MCF 10A (cell line): ENCODE measurements at regions not wholly inside any gene's neighbourhood (a gene's known extent, or its start where the extent isn't known, plus 50 kb on each side); places are given as distances from the start of the nearest gene placed in this dataset.

ENCODE experiments used
- BruUV-seq: library from RNA; stranded (reverse); fragments of 400-500 nt; replicated peaks from 2 replicates; lab custom pipeline; 2021; lab: Mats Ljungman, UMichigan
- CTCF ChIA-PET: fragments of 300-600 bp; sonication (Branson Sonifier 250); formaldehyde crosslinking; extraction: SDS; loops from one replicate; lab custom pipeline; 2021; ENCODE audit warnings: antibody characterized with exemption, inconsistent platforms; lab: Yijun Ruan, JAX
- POLR2A ChIA-PET: fragments of 300-600, 350-650 bp; sonication (Branson Sonifier 250); formaldehyde crosslinking; extraction: SDS; loops from one replicate; lab custom pipeline; 2020; ENCODE audit warnings: antibody characterized with exemption, inconsistent platforms; lab: Yijun Ruan, JAX
- DNase-seq: peaks from one replicate; pipeline ENCODE4 v3.0.0-alpha.2; 2018; ENCODE audit not compliant: unreplicated experiment
- H3K27ac Mint-ChIP-seq: one replicate; pipeline ENCODE4 v1.8.0; 2022; ENCODE audit warnings: mild to moderate bottlenecking, low read depth, mixed read lengths; ENCODE audit not compliant: unreplicated experiment
- H3K27me3 Mint-ChIP-seq: one replicate; pipeline ENCODE4 v1.8.0; 2022; ENCODE audit warnings: mixed read lengths; ENCODE audit not compliant: insufficient read depth, unreplicated experiment
- H3K36me3 Mint-ChIP-seq: one replicate; pipeline ENCODE4 v1.8.0; 2022; ENCODE audit warnings: mild to moderate bottlenecking, moderate library complexity, mixed read lengths; ENCODE audit not compliant: insufficient read depth, unreplicated experiment
- H3K4me1 Mint-ChIP-seq: one replicate; pipeline ENCODE4 v1.8.0; 2022; ENCODE audit warnings: mixed read lengths; ENCODE audit not compliant: insufficient read depth, unreplicated experiment
- H3K4me3 Mint-ChIP-seq: one replicate; pipeline ENCODE4 v1.8.0; 2022; ENCODE audit warnings: mild to moderate bottlenecking, moderate library complexity, mixed read lengths; ENCODE audit not compliant: unreplicated experiment
- H3K9me3 Mint-ChIP-seq: one replicate; pipeline ENCODE4 v1.8.0; 2022; ENCODE audit warnings: mixed read lengths; ENCODE audit not compliant: unreplicated experiment
- intact Hi-C: fragments of 100-400 bp; cut with micrococcal nuclease; formaldehyde crosslinking; loops from 2 replicates; pipeline ENCODE4 v1.14.1; 2022
- TF ChIP-seq, protein P1 (sequence below): fragments of 200-600 bp; IDR thresholded peaks from one replicate; pipeline ENCODE4 v1.8.0; 2022; ENCODE audit warnings: antibody characterized with exemption, mild to moderate bottlenecking; ENCODE audit not compliant: unreplicated experiment

DNA sequence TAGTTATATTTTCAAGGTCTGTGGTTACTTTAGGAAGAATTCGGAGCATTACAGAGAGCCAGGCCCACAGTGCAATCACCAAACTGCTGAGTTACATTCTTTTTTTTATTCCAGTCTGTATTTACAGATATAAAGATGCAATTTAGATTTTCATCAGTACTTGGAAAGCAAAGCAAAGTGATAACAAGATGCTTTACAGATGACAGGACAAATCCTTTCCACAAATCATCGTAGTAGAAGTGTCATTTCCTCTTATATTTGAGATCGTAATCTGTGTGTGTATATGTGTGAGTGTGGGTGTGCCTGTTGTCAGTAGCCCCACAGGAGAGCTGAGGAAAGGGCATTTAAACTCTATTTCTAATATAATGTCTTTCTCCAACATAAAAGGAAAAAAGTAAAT, 1893.7 kb downstream of the STIM2 start:
- no peaks in the 10 kb centered on the region for H3K27me3 Mint-ChIP-seq
- DNase-seq = no peak
- no peaks in the 10 kb centered on the region for H3K36me3 Mint-ChIP-seq
- H3K4me1 Mint-ChIP-seq = no peaks in the 10 kb centered on the region
- no peak overlapping the region for H3K4me3 Mint-ChIP-seq
- POLR2A ChIA-PET = no interaction called here
- BruUV-seq = no TSS peak
- TF ChIP-seq, protein P1, sequence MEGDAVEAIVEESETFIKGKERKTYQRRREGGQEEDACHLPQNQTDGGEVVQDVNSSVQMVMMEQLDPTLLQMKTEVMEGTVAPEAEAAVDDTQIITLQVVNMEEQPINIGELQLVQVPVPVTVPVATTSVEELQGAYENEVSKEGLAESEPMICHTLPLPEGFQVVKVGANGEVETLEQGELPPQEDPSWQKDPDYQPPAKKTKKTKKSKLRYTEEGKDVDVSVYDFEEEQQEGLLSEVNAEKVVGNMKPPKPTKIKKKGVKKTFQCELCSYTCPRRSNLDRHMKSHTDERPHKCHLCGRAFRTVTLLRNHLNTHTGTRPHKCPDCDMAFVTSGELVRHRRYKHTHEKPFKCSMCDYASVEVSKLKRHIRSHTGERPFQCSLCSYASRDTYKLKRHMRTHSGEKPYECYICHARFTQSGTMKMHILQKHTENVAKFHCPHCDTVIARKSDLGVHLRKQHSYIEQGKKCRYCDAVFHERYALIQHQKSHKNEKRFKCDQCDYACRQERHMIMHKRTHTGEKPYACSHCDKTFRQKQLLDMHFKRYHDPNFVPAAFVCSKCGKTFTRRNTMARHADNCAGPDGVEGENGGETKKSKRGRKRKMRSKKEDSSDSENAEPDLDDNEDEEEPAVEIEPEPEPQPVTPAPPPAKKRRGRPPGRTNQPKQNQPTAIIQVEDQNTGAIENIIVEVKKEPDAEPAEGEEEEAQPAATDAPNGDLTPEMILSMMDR = no peak
- intact Hi-C loops = no loop called here
- no peaks in the 10 kb centered on the region for H3K9me3 Mint-ChIP-seq
- no peak overlapping the region for H3K27ac Mint-ChIP-seq
- CTCF ChIA-PET = no interaction called here

DNA sequence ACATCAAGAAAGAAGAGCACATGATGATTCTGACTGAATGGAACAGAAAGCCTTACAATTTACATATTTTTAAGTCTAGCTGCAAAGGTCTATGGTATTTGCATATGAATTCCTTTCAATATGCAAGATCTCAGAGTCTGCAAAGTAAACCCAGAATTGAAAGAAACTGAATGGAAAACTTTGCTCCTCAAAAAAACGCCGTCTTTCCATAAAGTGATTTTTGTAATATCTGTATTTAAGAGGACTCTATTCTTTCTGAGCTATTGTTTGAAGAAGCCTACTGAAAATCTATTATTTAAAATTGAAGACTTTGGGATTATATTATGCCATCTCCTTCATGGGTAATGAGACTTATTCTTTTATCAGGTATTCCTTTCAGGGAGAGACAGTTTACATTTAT, 1894.4 kb downstream of the STIM2 start:
- ChIA-PET CTCF (no interaction called here), POLR2A (no interaction called here)
- no TSS peak for BruUV-seq
- TF ChIP-seq, protein P1 = no peak
- intact Hi-C loops = no loop called here
- H3K9me3 Mint-ChIP-seq = no peaks in the 10 kb centered on the region
- H3K4me3 Mint-ChIP-seq = no peak overlapping the region
- DNase-seq = no peak
- H3K36me3 Mint-ChIP-seq = no peaks in the 10 kb centered on the region
- H3K27ac Mint-ChIP-seq = no peak overlapping the region
- H3K27me3 Mint-ChIP-seq = no peaks in the 10 kb centered on the region
- no peaks in the 10 kb centered on the region for H3K4me1 Mint-ChIP-seq

DNA sequence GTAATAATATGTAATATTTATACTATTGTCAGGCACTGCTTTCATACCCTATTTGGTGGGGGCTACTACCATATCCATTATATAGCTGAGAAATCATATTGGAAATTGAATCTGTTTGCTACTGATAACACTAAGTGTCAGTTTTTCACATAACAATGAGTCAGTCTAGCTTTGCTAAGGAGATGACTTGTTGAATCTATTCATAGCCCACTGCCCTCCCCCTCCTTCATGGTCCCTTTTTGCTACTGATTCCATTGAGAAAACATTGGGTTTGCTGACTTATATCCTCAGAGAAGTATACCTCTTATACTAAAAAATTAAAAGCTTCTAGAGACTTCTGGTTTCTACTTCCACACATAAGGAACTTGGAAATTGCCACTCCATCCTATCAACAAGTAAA, 1898.4 kb downstream of the STIM2 start:
- Mint-ChIP-seq H3K27ac (no peak overlapping the region), H3K27me3 (no peaks in the 10 kb centered on the region), H3K4me1 (no peaks in the 10 kb centered on the region), H3K36me3 (no peaks in the 10 kb centered on the region), H3K4me3 (no peak overlapping the region), H3K9me3 (no peaks in the 10 kb centered on the region)
- intact Hi-C loops = no loop called here
- ChIA-PET POLR2A (interaction anchor here (0.7 kb wide), 1 partner anchor 1126 kb away, joined by 3 read pairs; no protein-coding TSS in a partner anchor), CTCF (no interaction called here)
- BruUV-seq = no TSS peak
- TF ChIP-seq, protein P1 = no peak
- DNase-seq = no peak

DNA sequence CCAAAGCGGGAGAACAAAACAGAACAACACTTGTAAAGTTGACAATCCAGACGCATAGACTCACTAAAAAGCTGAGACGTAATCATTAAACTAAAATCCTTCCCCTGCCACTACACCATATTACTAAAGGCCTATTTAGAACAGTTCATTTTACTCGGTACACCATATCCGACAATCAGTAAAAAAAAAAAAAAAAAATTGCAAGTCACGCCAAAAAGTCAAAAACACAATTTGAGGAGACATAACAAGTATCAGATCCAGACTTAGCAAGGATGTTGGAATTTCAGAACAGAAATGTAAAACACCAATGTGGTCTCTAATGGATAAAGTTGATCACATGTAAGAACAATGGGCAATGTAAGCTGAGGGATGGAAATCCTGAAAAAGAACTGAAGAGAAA, 1899.4 kb downstream of the STIM2 start:
- Mint-ChIP-seq H3K9me3 (no peaks in the 10 kb centered on the region), H3K27me3 (no peaks in the 10 kb centered on the region), H3K27ac (no peak overlapping the region), H3K4me3 (no peak overlapping the region), H3K36me3 (no peaks in the 10 kb centered on the region), H3K4me1 (no peaks in the 10 kb centered on the region)
- TF ChIP-seq, protein P1 = no peak
- ChIA-PET CTCF (no interaction called here), POLR2A (no interaction called here)
- intact Hi-C loops = no loop called here
- no peak for DNase-seq
- no TSS peak for BruUV-seq
